ENCODE measurements at regions not wholly inside any gene's neighbourhood (a gene's known extent, or its start where the extent isn't known, plus 50 kb on each side); places are given as distances from the start of the nearest gene placed in this dataset.
A peak's percentile ranks its signal among the peaks of the same experiment; 100 is the strongest.

GRCh38 chr4:18570370-18570769 is 548.8 kb upstream of the LCORL start:
- intact Hi-C loops (cut with DNase I) = no loop called here
- DNase-seq (no peak), FAIRE-seq (no peak), ATAC-seq (no peak)
- Histone ChIP-seq H3K36me3 (no peaks in the 10 kb centered on the region), H3K4me1 (peaks cover 0 to 7% (median 0%) of the 10 kb centered on the region in 3 donors), H3K4me3 (no peak overlapping the region), H3K27ac (no peak overlapping the region), H3K9me3 (no peaks in the 10 kb centered on the region), H3K27me3 (no peaks in the 10 kb centered on the region)
- no peak for TF ChIP-seq CTCF (IDR thresholded peaks at IDR 0.05)
- WGBS, 2 donors = 48 to 64% methylated on average over 3 of the region's 3 CpGs

GRCh38 chr4:18568600-18568999 is 547.0 kb upstream of the LCORL start:
- no peak overlapping the region for H3K4me3 ChIP-seq
- no peak for DNase-seq
- no peaks in the 10 kb centered on the region for H3K27me3 ChIP-seq
- H3K9me3 ChIP-seq = no peaks in the 10 kb centered on the region
- peaks cover 0 to 7% (median 0%) of the 10 kb centered on the region in 3 donors for H3K4me1 ChIP-seq
- TF ChIP-seq CTCF (IDR thresholded peaks at IDR 0.05) = peak in 3 of 4 donors; percentile 12 to 19 (median 13)
- H3K27ac ChIP-seq = no peak overlapping the region
- intact Hi-C loops (cut with DNase I) = no loop called here
- no peak for FAIRE-seq
- peak in 3 of 4 donors; percentile 64 to 84 (median 75) for ATAC-seq
- WGBS, 2 donors = 33 to 39% methylated on average over 2 of the region's 2 CpGs
- no peaks in the 10 kb centered on the region for H3K36me3 ChIP-seq

GRCh38 chr4:18566970-18567799 is 545.6 kb upstream of the LCORL start:
- no peak overlapping the region for H3K4me3 ChIP-seq

GRCh38 chr4:18559492-18559891 is 537.9 kb upstream of the LCORL start:
- Histone ChIP-seq H3K27ac (no peak overlapping the region), H3K4me3 (no peak overlapping the region), H3K27me3 (no peaks in the 10 kb centered on the region), H3K9me3 (no peaks in the 10 kb centered on the region), H3K4me1 (no peaks in the 10 kb centered on the region), H3K36me3 (no peaks in the 10 kb centered on the region)
- intact Hi-C loops (cut with DNase I) = no loop called here
- DNase-seq (no peak), ATAC-seq (no peak), FAIRE-seq (no peak)
- WGBS, 2 donors = 72 to 88% methylated on average over 3 of the region's 3 CpGs
- TF ChIP-seq CTCF (IDR thresholded peaks at IDR 0.05) = no peak

More at GRCh38 chr4:18566970-18567799, 545.6 kb upstream of the LCORL start:
- H3K9me3 ChIP-seq = no peaks in the 10 kb centered on the region
- peaks cover 0 to 7% (median 0%) of the 10 kb centered on the region in 3 donors for H3K4me1 ChIP-seq
- H3K36me3 ChIP-seq = no peaks in the 10 kb centered on the region
- no peaks in the 10 kb centered on the region for H3K27me3 ChIP-seq
- DNase-seq (peak in 2 of 6 donors; percentile 10 to 46), FAIRE-seq (no peak), ATAC-seq (peak in 3 of 4 donors; percentile 63 to 85 (median 72))
- no peak overlapping the region for H3K27ac ChIP-seq
- no peak for TF ChIP-seq CTCF (IDR thresholded peaks at IDR 0.05)
- 54 to 63% methylated on average over 9 of the region's 9 CpGs for WGBS, 2 donors
- intact Hi-C loops (cut with DNase I) = no loop called here

GRCh38 chr4:18556402-18556801 is 534.8 kb upstream of the LCORL start:
- ATAC-seq (no peak), FAIRE-seq (no peak), DNase-seq (no peak)
- H3K4me1 ChIP-seq = no peaks in the 10 kb centered on the region
- intact Hi-C loops (cut with DNase I) = no loop called here
- H3K36me3 ChIP-seq = no peaks in the 10 kb centered on the region
- TF ChIP-seq CTCF (IDR thresholded peaks at IDR 0.05) = no peak
- WGBS, 2 donors = 78 to 81% methylated on average over 1 of the region's 1 CpG
- no peaks in the 10 kb centered on the region for H3K9me3 ChIP-seq
- no peak overlapping the region for H3K27ac ChIP-seq
- no peak overlapping the region for H3K4me3 ChIP-seq
- H3K27me3 ChIP-seq = no peaks in the 10 kb centered on the region
